ENCODE measurements at regions not wholly inside any gene's neighbourhood (a gene's known extent, or its start where the extent isn't known, plus 50 kb on each side); places are given as distances from the start of the nearest gene placed in this dataset.

GRCh38 chr3:28057539-28057938 is 183.9 kb upstream of the CMC1 start:
- TF ChIP-seq POLR2A (IDR thresholded peaks at IDR 0.05) = no peak
- TF ChIP-seq, protein P1, sequence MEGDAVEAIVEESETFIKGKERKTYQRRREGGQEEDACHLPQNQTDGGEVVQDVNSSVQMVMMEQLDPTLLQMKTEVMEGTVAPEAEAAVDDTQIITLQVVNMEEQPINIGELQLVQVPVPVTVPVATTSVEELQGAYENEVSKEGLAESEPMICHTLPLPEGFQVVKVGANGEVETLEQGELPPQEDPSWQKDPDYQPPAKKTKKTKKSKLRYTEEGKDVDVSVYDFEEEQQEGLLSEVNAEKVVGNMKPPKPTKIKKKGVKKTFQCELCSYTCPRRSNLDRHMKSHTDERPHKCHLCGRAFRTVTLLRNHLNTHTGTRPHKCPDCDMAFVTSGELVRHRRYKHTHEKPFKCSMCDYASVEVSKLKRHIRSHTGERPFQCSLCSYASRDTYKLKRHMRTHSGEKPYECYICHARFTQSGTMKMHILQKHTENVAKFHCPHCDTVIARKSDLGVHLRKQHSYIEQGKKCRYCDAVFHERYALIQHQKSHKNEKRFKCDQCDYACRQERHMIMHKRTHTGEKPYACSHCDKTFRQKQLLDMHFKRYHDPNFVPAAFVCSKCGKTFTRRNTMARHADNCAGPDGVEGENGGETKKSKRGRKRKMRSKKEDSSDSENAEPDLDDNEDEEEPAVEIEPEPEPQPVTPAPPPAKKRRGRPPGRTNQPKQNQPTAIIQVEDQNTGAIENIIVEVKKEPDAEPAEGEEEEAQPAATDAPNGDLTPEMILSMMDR (IDR thresholded peaks at IDR 0.05) = no peak

Data from heart left ventricle (tissue), 13 donors.